GM21360 (cell line): ENCODE measurements at regions not wholly inside any gene's neighbourhood (a gene's known extent, or its start where the extent isn't known, plus 50 kb on each side); places are given as distances from the start of the nearest gene placed in this dataset.

ENCODE experiments used
- ATAC-seq: cut with Tn5 transposase; IDR thresholded peaks from one replicate; pipeline ENCODE4 v1.9.1; 2021; ENCODE audit warnings: mild to moderate bottlenecking, moderate library complexity; ENCODE audit not compliant: unreplicated experiment

GRCh38 chr3:194987571-194988494, 283.1 kb downstream of the XXYLT1 start:
- ATAC-seq: no peak

DNA sequence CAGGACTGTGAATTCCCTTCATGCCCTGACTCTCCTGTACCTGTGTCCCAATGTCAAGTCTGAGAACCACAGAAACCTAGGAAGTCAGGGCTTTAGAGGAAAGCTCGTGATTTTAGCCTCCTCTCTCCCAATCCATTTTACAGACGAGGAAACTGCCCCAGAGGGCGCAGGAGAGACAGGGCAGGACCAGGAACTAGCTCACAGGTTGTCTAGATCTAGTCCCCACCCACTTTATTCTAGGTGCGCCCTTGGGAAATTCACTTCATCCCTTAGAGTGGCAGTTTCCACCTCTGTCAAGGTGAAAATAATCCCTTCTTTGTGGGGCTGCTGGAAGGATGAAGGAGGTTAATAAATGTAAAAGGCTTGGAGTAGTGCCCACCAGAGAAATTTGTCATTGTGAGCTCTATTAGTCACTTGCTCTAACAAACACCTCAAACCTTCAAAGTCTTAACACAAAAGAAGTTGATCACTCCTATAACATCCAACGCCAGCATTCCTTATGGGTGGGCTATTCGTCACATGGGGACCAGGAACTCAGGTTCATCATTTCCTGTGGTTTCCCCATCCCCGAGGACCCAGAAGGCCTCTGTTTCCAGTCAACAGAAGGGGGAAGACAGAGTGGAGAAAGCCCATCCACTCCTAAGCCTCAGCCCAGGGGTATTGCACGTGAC, 282.3 kb downstream of the XXYLT1 start:
- ATAC-seq: no peak

GRCh38 chr3:194989241-194989640, 281.7 kb downstream of the XXYLT1 start:
- ATAC-seq: no peak

- ATAC-seq: no peak
Measured at GRCh38 chr3:194990454-194991337, 280.3 kb downstream of the XXYLT1 start.

- no peak for ATAC-seq
Measured at GRCh38 chr3:194991338-194991654, 279.7 kb downstream of the XXYLT1 start.

GRCh38 chr3:194993896-194994295, 277.1 kb downstream of the XXYLT1 start:
- ATAC-seq: no peak

- ATAC-seq: no peak
Measured at GRCh38 chr3:194994551-194994981, 276.4 kb downstream of the XXYLT1 start.

- no peak for ATAC-seq
Measured at GRCh38 chr3:194995334-194995733, 275.6 kb downstream of the XXYLT1 start.

DNA sequence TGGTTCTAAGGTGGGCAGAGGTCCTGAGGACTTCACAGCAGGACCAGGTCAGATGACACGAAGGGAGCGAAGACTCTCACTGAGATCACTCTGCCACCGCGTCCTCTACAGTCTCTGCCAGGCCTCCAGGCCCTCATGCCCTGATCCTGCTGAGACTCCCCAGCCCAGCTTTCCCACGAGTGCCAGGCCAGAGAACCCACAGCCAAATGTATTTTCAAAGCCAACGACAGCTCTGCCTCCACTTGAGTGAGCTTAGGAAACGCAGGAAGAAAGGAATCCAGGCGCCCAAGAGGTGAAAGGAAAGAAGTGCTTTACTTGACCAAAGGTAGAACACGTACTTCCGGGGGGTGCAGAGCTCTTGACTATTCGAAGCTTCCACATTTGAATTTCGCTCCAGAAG, 275.0 kb downstream of the XXYLT1 start:
- ATAC-seq: no peak

DNA sequence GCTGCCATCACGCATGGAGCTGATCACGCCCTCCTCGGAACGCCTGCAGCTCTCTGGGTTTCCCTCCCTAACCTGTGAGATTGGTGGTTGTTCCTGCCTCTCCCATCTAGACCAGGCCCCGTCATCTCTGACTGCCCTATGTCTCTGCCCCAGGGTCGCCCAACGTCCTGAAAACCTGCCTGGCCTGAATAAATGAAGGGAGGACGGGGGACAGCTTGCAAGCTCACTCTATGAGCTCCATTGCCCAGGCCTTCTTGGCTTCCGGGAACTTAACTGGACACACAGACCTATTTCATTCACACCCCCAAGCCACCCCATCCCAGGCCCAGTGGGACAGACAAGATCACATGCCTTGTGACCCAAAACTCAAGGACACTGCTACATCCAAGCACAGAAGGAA, 274.2 kb downstream of the XXYLT1 start:
- no peak for ATAC-seq

DNA sequence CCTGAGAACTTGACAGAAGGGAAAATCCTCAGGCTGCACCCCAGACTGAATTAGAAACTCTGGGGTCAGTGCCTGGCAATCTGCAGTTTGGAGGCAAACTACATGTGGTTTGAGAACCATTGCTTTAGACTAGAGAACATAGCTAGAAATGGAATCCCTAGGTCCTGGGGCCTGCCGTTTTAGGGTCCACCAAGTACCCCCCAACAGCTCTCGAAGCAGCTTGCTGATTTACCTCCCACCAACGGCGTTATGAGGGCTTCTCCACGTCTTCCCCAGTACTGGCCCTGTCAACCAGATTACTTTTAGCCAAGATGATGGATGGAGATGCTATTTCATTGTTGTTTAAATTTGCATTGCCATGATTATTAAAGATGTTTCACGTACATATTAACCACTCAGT, 272.5 kb downstream of the XXYLT1 start:
- ATAC-seq: no peak

DNA sequence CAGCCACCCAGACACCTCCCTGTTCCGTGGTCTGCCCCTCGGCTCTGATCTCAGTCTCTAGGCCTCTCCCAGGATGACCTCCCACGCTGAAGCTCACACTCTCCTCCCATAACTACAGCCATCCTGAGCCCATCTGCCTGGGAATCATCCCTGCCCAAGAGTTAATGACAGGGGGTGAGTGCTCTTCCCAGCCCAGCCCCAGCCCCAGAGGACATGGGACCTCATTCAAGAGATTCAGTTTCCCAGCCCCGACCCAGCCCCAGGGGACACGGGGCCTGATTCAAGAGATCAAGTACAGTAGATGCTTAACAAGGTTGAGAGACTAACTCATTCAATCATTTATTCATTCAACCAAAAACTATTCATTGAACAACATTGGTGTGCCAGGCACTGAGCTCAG, 272.0 kb downstream of the XXYLT1 start:
- no peak for ATAC-seq

DNA sequence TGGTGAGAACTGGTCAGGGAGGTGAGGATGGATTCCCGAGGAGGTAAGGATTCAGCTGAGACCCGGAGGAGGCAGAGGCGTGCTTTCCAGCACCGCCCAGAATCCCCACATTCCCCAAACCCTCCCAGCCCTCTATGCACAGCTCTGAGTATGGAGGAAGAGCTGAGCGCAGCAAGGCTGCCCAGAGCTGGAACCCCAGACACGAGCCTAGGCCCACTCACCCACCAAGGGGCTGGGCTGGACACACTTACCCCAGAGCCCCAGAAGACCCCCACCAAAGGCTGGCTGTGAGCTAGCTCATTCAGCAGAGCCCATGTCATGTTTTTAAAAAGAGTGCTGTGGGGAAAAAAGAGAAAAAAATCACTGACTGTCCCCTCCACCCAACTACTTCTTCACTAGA, 271.5 kb downstream of the XXYLT1 start:
- ATAC-seq: no peak

GRCh38 chr3:195001261-195001660, 269.7 kb downstream of the XXYLT1 start:
- no peak for ATAC-seq

DNA sequence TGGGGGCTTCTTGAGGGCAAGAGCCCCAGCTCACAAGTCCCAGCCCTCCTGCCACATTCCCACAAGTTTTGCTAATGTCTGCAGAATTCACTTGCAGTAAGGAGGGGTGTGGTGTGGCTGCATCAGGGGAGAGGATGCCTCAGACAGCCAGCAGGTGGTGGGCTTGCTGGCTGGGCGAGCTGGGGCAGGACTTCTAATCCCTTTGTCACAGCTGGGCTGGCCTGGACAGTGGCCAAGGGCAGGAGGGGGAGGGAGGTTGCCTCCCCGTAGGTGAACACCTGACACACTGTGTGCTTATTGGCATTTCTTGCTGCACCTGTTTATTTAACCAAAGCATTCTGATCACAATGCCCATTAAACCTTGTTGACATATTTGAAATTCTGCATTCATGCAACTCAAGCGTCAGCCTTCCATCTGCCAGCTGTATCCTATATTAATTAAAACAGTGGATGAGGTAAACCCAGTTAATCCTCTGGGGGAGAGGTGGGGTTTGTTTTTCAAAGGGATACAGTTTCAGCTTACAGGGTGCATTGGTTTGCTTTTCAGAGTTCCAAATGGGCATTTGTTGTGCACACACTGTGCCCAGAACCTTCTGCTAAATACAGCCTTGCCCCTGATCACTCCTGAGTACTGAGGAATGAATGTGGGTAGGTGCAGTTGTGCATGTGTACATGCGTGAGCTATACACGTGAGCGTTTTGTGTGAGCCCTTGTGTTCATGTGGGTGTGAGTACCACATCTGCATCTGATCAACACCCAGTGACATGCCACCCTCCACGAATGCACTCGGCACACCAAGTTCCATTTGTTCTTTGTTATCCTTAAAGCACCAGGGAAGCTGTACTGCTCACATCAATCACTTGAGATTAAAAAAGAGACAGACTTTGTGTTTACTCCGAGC, 268.7 kb downstream of the XXYLT1 start:
- ATAC-seq: no peak

GRCh38 chr3:195003006-195003892, 267.7 kb downstream of the XXYLT1 start:
- ATAC-seq: no peak

DNA sequence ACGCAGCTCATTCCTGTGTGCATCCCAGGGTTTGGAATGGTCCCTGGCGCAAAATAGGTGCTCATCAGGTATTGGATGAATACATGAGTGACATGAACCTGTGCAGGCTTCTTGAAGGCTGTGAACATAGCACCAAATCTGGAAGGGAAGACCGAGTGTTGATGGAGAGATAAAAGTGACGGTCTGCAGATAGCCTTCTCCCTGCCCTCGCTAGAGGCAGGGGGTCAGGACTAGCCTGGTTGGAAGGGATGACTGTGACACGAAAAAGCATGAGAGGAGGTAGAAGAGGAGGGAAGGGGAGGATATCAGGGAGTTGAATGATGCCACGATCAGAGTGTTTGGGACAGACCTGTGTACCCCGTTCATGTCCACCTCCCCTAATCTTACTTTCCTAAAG, 267.1 kb downstream of the XXYLT1 start:
- ATAC-seq: no peak

DNA sequence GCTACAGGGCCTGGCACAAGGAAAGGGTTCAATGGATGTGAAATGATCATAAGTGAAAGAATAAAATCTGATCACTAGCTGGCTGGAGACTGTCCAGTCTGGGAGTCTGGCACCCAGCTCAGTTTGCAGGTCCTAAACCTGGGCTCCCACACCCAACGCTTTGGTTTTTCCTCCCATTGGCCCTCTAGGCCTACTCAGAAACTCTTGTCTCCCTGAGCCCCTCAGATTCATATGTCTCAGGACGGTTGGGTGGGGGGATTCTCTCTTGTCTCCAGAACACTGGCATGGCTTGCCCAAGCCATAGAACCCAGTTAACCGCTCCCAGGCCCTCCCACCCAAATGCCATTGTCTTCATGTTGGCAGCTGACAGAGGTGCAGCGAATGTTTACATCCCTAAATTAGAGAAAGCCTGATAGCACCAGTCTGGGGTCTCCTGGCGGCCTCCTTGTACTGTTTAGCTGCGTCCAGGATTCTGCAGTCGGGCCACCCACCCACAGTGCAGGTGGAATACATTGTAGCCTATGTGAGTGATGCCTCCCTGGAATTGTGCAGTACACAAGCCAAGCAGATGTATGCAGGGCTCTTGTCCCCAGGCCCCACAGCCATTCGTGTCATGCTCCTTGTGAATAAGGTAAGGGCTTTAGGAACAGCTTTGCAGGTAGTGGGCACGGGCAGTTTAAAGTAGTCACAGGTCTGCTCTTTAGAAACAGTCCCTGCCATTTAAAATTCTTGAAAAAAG, 266.3 kb downstream of the XXYLT1 start:
- no peak for ATAC-seq

GRCh38 chr3:195005251-195005620, 265.7 kb downstream of the XXYLT1 start:
- no peak for ATAC-seq
